SIG-M5 treated with dmso at 0.1 percent for 504 hours (cell line): ENCODE measurements at regions not wholly inside any gene's neighbourhood (a gene's known extent, or its start where the extent isn't known, plus 50 kb on each side); places are given as distances from the start of the nearest gene placed in this dataset.

ENCODE experiments used
- DNase-seq: peaks from one replicate; lab custom pipeline; 2025; ENCODE audit not compliant: unreplicated experiment; lab: John Stamatoyannopoulos, UW

- no peak for DNase-seq
Observed at GRCh38 chr19:30648866-30649862, 277.0 kb downstream of the ZNF536 start.

- no peak for DNase-seq
Observed at GRCh38 chr19:30647891-30648720, 275.9 kb downstream of the ZNF536 start.

GRCh38 chr19:30646806-30647205 is 274.6 kb downstream of the ZNF536 start:
- no peak for DNase-seq

- DNase-seq, result no peak
Observed at GRCh38 chr19:30645946-30646577, 273.9 kb downstream of the ZNF536 start.

GRCh38 chr19:30640252-30640965 is 268.2 kb downstream of the ZNF536 start:
- DNase-seq, result no peak

GRCh38 chr19:30638889-30639288 is 266.7 kb downstream of the ZNF536 start:
- no peak for DNase-seq

GRCh38 chr19:30637926-30638325 is 265.7 kb downstream of the ZNF536 start:
- DNase-seq, result no peak

GRCh38 chr19:30634996-30635975 is 263.1 kb downstream of the ZNF536 start:
- no peak for DNase-seq

GRCh38 chr19:30634131-30634830 is 262.1 kb downstream of the ZNF536 start:
- DNase-seq, result no peak

- DNase-seq, result no peak
Observed at GRCh38 chr19:30631033-30631370, 258.8 kb downstream of the ZNF536 start.

GRCh38 chr19:30630289-30631032 is 258.3 kb downstream of the ZNF536 start:
- DNase-seq, result no peak

GRCh38 chr19:30629086-30629485 is 256.9 kb downstream of the ZNF536 start:
- DNase-seq, result no peak

GRCh38 chr19:30626626-30626966 is 254.4 kb downstream of the ZNF536 start:
- no peak for DNase-seq

GRCh38 chr19:30625947-30626625 is 253.9 kb downstream of the ZNF536 start:
- no peak for DNase-seq

GRCh38 chr19:30622276-30622675 is 250.1 kb downstream of the ZNF536 start:
- no peak for DNase-seq

- DNase-seq, result no peak
Observed at GRCh38 chr19:30621326-30621920, 249.2 kb downstream of the ZNF536 start.

GRCh38 chr19:30620354-30620753 is 248.2 kb downstream of the ZNF536 start:
- DNase-seq, result no peak
